ENCODE measurements at regions not wholly inside any gene's neighbourhood (a gene's known extent, or its start where the extent isn't known, plus 50 kb on each side); places are given as distances from the start of the nearest gene placed in this dataset.

DNA sequence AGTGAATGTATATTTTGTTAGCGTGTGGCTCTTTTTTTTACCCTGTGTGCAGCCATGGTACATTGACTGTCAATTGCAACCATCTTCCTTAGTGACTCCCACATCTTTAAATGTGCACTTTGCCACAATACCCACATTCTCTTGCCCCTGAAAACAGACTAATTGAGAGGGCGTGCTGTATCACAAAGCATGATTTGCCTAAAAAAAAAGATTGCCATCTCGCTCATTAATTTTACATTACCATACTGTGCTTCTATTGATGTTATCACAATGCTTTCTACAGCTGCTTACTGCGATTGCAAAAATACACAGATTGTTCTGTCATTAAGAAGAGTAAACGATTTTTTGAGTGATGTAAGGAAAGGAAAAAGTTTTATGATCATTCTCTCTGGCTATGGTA is 613.1 kb upstream of the NRP1 start:
- ATAC-seq: no peak
- Histone ChIP-seq H3K4me3 (no peak overlapping the region), H3K36me3 (no peaks in the 10 kb centered on the region), H3K9me3 (no peaks in the 10 kb centered on the region), H3K27me3 (no peaks in the 10 kb centered on the region), H3K27ac (no peak overlapping the region), H3K4me1 (no peaks in the 10 kb centered on the region)
- DNase-seq: no peak
- WGBS, 2 donors: 75 to 84% methylated on average over 5 of the region's 5 CpGs
- TF ChIP-seq, protein P1, sequence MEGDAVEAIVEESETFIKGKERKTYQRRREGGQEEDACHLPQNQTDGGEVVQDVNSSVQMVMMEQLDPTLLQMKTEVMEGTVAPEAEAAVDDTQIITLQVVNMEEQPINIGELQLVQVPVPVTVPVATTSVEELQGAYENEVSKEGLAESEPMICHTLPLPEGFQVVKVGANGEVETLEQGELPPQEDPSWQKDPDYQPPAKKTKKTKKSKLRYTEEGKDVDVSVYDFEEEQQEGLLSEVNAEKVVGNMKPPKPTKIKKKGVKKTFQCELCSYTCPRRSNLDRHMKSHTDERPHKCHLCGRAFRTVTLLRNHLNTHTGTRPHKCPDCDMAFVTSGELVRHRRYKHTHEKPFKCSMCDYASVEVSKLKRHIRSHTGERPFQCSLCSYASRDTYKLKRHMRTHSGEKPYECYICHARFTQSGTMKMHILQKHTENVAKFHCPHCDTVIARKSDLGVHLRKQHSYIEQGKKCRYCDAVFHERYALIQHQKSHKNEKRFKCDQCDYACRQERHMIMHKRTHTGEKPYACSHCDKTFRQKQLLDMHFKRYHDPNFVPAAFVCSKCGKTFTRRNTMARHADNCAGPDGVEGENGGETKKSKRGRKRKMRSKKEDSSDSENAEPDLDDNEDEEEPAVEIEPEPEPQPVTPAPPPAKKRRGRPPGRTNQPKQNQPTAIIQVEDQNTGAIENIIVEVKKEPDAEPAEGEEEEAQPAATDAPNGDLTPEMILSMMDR (IDR thresholded peaks at IDR 0.05): no peak
- intact Hi-C loops (cut with DNase I): no loop called here

DNA sequence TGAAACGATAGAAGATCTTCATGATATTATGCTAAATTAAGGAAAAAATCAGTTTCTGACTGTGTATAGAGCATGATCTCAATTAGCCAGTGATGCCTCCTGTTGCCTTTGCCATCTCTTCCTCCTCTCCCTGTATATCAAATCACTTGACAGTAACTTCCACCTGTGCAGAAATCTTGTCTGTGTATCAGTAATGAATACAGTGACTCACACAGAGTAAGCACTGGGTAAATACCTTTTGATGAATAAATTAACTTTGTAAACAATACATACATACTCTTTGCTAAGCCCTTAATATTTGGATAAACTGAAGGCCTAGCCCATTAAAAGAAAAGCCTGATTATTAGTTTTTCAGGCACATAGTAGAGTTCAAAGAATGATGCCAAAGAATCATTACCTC is 610.6 kb upstream of the NRP1 start:
- TF ChIP-seq, protein P1 (IDR thresholded peaks at IDR 0.05): no peak
- no peak for DNase-seq
- Histone ChIP-seq H3K4me3 (no peak overlapping the region), H3K27me3 (no peaks in the 10 kb centered on the region), H3K4me1 (no peaks in the 10 kb centered on the region), H3K27ac (no peak overlapping the region), H3K9me3 (no peaks in the 10 kb centered on the region), H3K36me3 (no peaks in the 10 kb centered on the region)
- intact Hi-C loops (cut with DNase I): no loop called here
- 74 to 85% methylated on average over 1 of the region's 1 CpG for WGBS, 2 donors
- ATAC-seq: no peak

GRCh38 chr10:33942508-33942907 is 608.0 kb upstream of the NRP1 start:
- ATAC-seq: no peak
- Histone ChIP-seq H3K4me1 (no peaks in the 10 kb centered on the region), H3K4me3 (no peak overlapping the region), H3K27ac (no peak overlapping the region), H3K36me3 (no peaks in the 10 kb centered on the region), H3K9me3 (no peaks in the 10 kb centered on the region), H3K27me3 (no peaks in the 10 kb centered on the region)
- DNase-seq: no peak
- WGBS, 2 donors: 75 to 80% methylated on average over 6 of the region's 6 CpGs
- intact Hi-C loops (cut with DNase I): no loop called here
- TF ChIP-seq, protein P1 (IDR thresholded peaks at IDR 0.05): no peak

DNA sequence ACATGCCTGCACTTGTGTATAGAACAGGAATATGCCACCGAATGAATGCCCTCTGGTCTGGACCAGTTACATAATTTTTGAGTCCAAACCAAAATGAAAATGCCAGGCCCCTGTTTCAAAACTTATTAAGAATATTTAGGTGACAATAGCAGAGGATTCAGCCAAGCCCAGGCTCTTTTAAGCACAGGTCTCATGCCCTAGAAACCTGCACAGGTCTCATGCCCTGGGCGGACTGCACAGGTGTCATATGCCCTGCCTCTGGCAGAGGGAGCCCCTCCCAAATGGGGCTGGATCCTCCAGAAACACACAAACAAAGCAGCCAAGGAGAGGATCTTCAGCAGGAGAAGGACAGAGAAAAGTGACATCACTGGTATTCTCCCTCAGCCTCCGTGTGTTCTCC is 605.4 kb upstream of the NRP1 start:
- Histone ChIP-seq H3K36me3 (no peaks in the 10 kb centered on the region), H3K4me3 (no peak overlapping the region), H3K4me1 (no peaks in the 10 kb centered on the region), H3K27ac (no peak overlapping the region), H3K9me3 (no peaks in the 10 kb centered on the region), H3K27me3 (no peaks in the 10 kb centered on the region)
- intact Hi-C loops (cut with DNase I): no loop called here
- 95 to 97% methylated on average over 3 of the region's 3 CpGs for WGBS, 2 donors
- DNase-seq (no peak), ATAC-seq (no peak)
- TF ChIP-seq, protein P1 (IDR thresholded peaks at IDR 0.05): no peak

- no peak for ATAC-seq
- Histone ChIP-seq H3K4me3 (no peak overlapping the region), H3K9me3 (no peaks in the 10 kb centered on the region), H3K27ac (no peak overlapping the region), H3K27me3 (no peaks in the 10 kb centered on the region), H3K4me1 (no peaks in the 10 kb centered on the region), H3K36me3 (no peaks in the 10 kb centered on the region)
- TF ChIP-seq, protein P1 (IDR thresholded peaks at IDR 0.05): no peak
- no peak for DNase-seq
- intact Hi-C loops (cut with DNase I): no loop called here
- 92% methylated on average over 4 of the region's 4 CpGs for WGBS, 2 donors
Measured at GRCh38 chr10:33939410-33939809, 604.9 kb upstream of the NRP1 start.
